Smooth muscle cell (in vitro differentiated cells): ENCODE measurements at regions not wholly inside any gene's neighbourhood (a gene's known extent, or its start where the extent isn't known, plus 50 kb on each side); places are given as distances from the start of the nearest gene placed in this dataset.

ENCODE experiments used
- DNase-seq: peaks from one replicate; lab custom pipeline; 2025; ENCODE audit not compliant: unreplicated experiment; lab: John Stamatoyannopoulos, UW
- H2AFZ ChIP-seq: fragments of 200-600 bp; sonication (generic); 2 replicates; pipeline ENCODE4 v1.6.0; 2016; ENCODE audit warnings: antibody characterized with exemption, low read depth, mild to moderate bottlenecking
- H3F3A ChIP-seq: fragments of 200-600 bp; sonication (generic); 2 replicates; pipeline ENCODE4 v1.6.0; 2017; ENCODE audit warnings: antibody characterized with exemption, low read depth
- H3K27ac ChIP-seq: fragments of 200-600 bp; sonication (generic); 2 replicates; pipeline ENCODE4 v1.5.1; 2016; ENCODE audit warnings: low read depth, mild to moderate bottlenecking
- H3K27me3 ChIP-seq: fragments of 200-600 bp; sonication (generic); 2 replicates; pipeline ENCODE4 v1.6.1; 2016; ENCODE audit warnings: low read depth, mild to moderate bottlenecking
- H3K36me3 ChIP-seq: fragments of 200-600 bp; sonication (generic); 2 replicates; pipeline ENCODE4 v1.5.1; 2016; ENCODE audit warnings: low read depth
- H3K4me1 ChIP-seq: fragments of 200-600 bp; sonication (generic); 2 replicates; pipeline ENCODE4 v1.5.1; 2016; ENCODE audit warnings: low read depth
- H3K4me2 ChIP-seq: fragments of 200-600 bp; sonication (generic); 2 replicates; pipeline ENCODE4 v1.6.0; 2016; ENCODE audit warnings: mild to moderate bottlenecking
- H3K4me3 ChIP-seq: fragments of 200-600 bp; sonication (generic); 2 replicates; pipeline ENCODE4 v1.5.1; 2016; ENCODE audit warnings: mild to moderate bottlenecking
- H3K79me2 ChIP-seq: fragments of 200-600 bp; sonication (generic); 2 replicates; pipeline ENCODE4 v1.6.0; 2016; ENCODE audit warnings: low read depth, mild to moderate bottlenecking
- H3K9ac ChIP-seq: fragments of 200-600 bp; sonication (generic); 2 replicates; pipeline ENCODE4 v1.6.0; 2016; ENCODE audit warnings: low read depth
- H3K9me3 ChIP-seq: fragments of 200-600 bp; sonication (generic); replicated peaks from 2 replicates; pipeline ENCODE4 v1.5.1; 2016; ENCODE audit warnings: low read depth
- H4K20me1 ChIP-seq: fragments of 200-600 bp; sonication (generic); 2 replicates; pipeline ENCODE4 v1.6.0; 2016; ENCODE audit warnings: low read depth
- CTCF ChIP-seq: fragments of 200-600 bp; sonication (generic); IDR thresholded peaks from 2 replicates; pipeline ENCODE4 v1.5.1; 2017; ENCODE audit warnings: borderline replicate concordance, mild to moderate bottlenecking, antibody characterized with exemption; ENCODE audit not compliant: insufficient read depth, poor library complexity, severe bottlenecking
- WGBS: methylation state at CpG from one replicate; pipeline ENCODE4 v1.1.7; 2016; ENCODE audit warnings: low lambda C conversion rate; 5-methylcytosine and 5-hydroxymethylcytosine counted together

- no peak for TF ChIP-seq CTCF
These were observed 259.0 kb upstream of the SALL3 start for GRCh38 chr18:78720456-78721237.

GRCh38 chr18:78721238-78721875 is 258.3 kb upstream of the SALL3 start:
- DNase-seq = no peak
- H3K27ac ChIP-seq = no peak overlapping the region

More at GRCh38 chr18:78720456-78721237, 259.0 kb upstream of the SALL3 start:
- Histone ChIP-seq H3F3A (no peaks in the 10 kb centered on the region), H3K9ac (no peak overlapping the region), H3K9me3 (no peaks in the 10 kb centered on the region), H3K36me3 (no peaks in the 10 kb centered on the region), H4K20me1 (no peaks in the 10 kb centered on the region), H3K79me2 (no peaks in the 10 kb centered on the region), H3K27me3 (peaks cover 19% of the 10 kb centered on the region), H3K4me3 (no peak overlapping the region), H2AFZ (no peak overlapping the region), H3K4me2 (no peak overlapping the region), H3K4me1 (peaks cover 4% of the 10 kb centered on the region), H3K27ac (no peak overlapping the region)
- 83% methylated on average over 33 of the region's 33 CpGs for WGBS
- no peak for DNase-seq

GRCh38 chr18:78721981-78722380 is 257.6 kb upstream of the SALL3 start:
- H3F3A ChIP-seq = no peaks in the 10 kb centered on the region
- no peaks in the 10 kb centered on the region for H3K36me3 ChIP-seq
- H3K27ac ChIP-seq = no peak overlapping the region
- no peak overlapping the region for H2AFZ ChIP-seq
- H3K4me2 ChIP-seq = no peak overlapping the region
- no peak overlapping the region for H3K4me3 ChIP-seq
- no peak overlapping the region for H3K9ac ChIP-seq
- no peaks in the 10 kb centered on the region for H3K79me2 ChIP-seq
- H3K4me1 ChIP-seq = peaks cover 4% of the 10 kb centered on the region
- H3K27me3 ChIP-seq = peaks cover 19% of the 10 kb centered on the region
- no peaks in the 10 kb centered on the region for H4K20me1 ChIP-seq
- no peak for TF ChIP-seq CTCF
- WGBS = 50% methylated on average over 9 of the region's 9 CpGs
- no peaks in the 10 kb centered on the region for H3K9me3 ChIP-seq
- DNase-seq = no peak

More at GRCh38 chr18:78721238-78721875, 258.3 kb upstream of the SALL3 start:
- H3K27me3 ChIP-seq = peaks cover 19% of the 10 kb centered on the region
- TF ChIP-seq CTCF = no peak
- H3K79me2 ChIP-seq = no peaks in the 10 kb centered on the region
- H3K4me1 ChIP-seq = peaks cover 4% of the 10 kb centered on the region
- H2AFZ ChIP-seq = no peak overlapping the region
- no peaks in the 10 kb centered on the region for H3K36me3 ChIP-seq
- H3K4me3 ChIP-seq = no peak overlapping the region
- no peak overlapping the region for H3K9ac ChIP-seq
- H3K9me3 ChIP-seq = no peaks in the 10 kb centered on the region
- H3K4me2 ChIP-seq = no peak overlapping the region
- 26% methylated on average over 19 of the region's 22 CpGs for WGBS
- H3F3A ChIP-seq = no peaks in the 10 kb centered on the region
- H4K20me1 ChIP-seq = no peaks in the 10 kb centered on the region
